ENCODE measurements at regions not wholly inside any gene's neighbourhood (a gene's known extent, or its start where the extent isn't known, plus 50 kb on each side); places are given as distances from the start of the nearest gene placed in this dataset.

DNA sequence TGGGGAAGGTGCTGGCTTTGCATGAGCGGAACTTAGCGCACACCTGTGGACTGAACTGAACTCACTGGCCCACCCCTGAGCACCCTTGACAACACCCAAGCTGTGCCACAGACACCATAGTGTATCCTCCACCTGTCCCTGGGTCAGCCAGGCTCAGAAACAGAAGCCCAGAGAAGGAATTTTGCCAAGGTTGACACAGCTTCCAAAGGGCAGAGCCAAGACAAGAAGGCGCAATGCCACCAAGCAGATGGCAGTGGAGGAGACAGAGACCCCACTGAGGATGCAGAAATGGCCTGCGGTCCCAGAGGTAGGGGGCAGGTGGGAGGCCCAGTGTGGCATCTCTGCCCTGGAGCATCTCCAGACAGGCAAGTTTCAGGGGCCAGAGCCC lies 169.0 kb downstream of the ENGASE start:
- TF ChIP-seq, protein P1, sequence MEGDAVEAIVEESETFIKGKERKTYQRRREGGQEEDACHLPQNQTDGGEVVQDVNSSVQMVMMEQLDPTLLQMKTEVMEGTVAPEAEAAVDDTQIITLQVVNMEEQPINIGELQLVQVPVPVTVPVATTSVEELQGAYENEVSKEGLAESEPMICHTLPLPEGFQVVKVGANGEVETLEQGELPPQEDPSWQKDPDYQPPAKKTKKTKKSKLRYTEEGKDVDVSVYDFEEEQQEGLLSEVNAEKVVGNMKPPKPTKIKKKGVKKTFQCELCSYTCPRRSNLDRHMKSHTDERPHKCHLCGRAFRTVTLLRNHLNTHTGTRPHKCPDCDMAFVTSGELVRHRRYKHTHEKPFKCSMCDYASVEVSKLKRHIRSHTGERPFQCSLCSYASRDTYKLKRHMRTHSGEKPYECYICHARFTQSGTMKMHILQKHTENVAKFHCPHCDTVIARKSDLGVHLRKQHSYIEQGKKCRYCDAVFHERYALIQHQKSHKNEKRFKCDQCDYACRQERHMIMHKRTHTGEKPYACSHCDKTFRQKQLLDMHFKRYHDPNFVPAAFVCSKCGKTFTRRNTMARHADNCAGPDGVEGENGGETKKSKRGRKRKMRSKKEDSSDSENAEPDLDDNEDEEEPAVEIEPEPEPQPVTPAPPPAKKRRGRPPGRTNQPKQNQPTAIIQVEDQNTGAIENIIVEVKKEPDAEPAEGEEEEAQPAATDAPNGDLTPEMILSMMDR (IDR thresholded peaks at IDR 0.05; ENCODE audit: borderline replicate concordance, extremely low read depth, low read length, poor library complexity, severe bottlenecking) = no peak
- TF ChIP-seq EZH2 (IDR thresholded peaks at IDR 0.05; ENCODE audit: borderline replicate concordance, low read depth, low read length, severe bottlenecking) = no peak

All from DND-41 (cell line).